Heart left ventricle (tissue), 13 donors: ENCODE measurements at regions not wholly inside any gene's neighbourhood (a gene's known extent, or its start where the extent isn't known, plus 50 kb on each side); places are given as distances from the start of the nearest gene placed in this dataset.

ENCODE experiments used
- CTCF ChIP-seq, 12 donors: fragments of 200-600 bp; sonication (generic) in 4 of 12; IDR thresholded peaks; one replicate each; pipeline versions ENCODE4 v1.5.0 to v1.8.0; 2018 to 2022; ENCODE audit warnings: antibody characterized with exemption in 12 of 12, mild to moderate bottlenecking in 5 of 12
- POLR2A ChIP-seq, 2 donors: fragments of 450-650 bp; IDR thresholded peaks; one replicate each; pipeline ENCODE4 v1.6.1; 2017; ENCODE audit warnings: antibody characterized with exemption in 2 of 2, mild to moderate bottlenecking in 2 of 2, moderate library complexity in 2 of 2
- donor health status: ischemic (EF 13 %, LVEDD 7.1; RV severe dilation, severe dysfunction).
- donor health status: DM: no; HTN: yes; CAD: no.
- donor health status: DM: no; HTN: no; CAD: no.
- donor health status: ischemic (EF 25% LVEDD 6.9; RV normal size, moderate dysfunction).
- donor health status: ischemic (EF 25% LVEDD 5.7; RV mildly dilated, moderate dysfunction).
- donor health status: ischemic (EF 35%, LVEDD 5.7; RV mildly dilated, moderate dysfunction).
- donor health status: nonischemic (EF 11% LVEDD 7.7; RV severe dilation, severe dysfunction).
- donor health status: DM: yes; HTN: yes; CAD: no.
- donor health status: PGD.
- donor health status: ischemic (EF 29% LVEDD 5.4; RV normal size, mild dysfunction).
- donor health status: nonischemic (EF 23%, LVEDD 6.1; RV moderate dilation, normal function).

- TF ChIP-seq CTCF (IDR thresholded peaks at IDR 0.05), result no peak
- TF ChIP-seq POLR2A (IDR thresholded peaks at IDR 0.05), result no peak
Observed at GRCh38 chr1:218804014-218804785, 369.5 kb upstream of the LYPLAL1 start.
